OCI-LY3 (cell line): ENCODE measurements at regions not wholly inside any gene's neighbourhood (a gene's known extent, or its start where the extent isn't known, plus 50 kb on each side); places are given as distances from the start of the nearest gene placed in this dataset.

ENCODE experiments used
- EZH2phosphoT487 ChIP-seq: fragments of 200-600 bp; shearing (Covaris generic); IDR thresholded peaks from 2 replicates; pipeline ENCODE4 v1.6.1; 2018; ENCODE audit warnings: antibody characterized with exemption, mixed run types, low read depth
- TF ChIP-seq, protein P1 (sequence below): fragments of 200-600, 300-600 bp; sonication (generic); IDR thresholded peaks from 2 replicates; pipeline ENCODE4 v1.5.1; 2014; ENCODE audit warnings: antibody characterized with exemption, low read length, low read depth

- TF ChIP-seq, protein P1, sequence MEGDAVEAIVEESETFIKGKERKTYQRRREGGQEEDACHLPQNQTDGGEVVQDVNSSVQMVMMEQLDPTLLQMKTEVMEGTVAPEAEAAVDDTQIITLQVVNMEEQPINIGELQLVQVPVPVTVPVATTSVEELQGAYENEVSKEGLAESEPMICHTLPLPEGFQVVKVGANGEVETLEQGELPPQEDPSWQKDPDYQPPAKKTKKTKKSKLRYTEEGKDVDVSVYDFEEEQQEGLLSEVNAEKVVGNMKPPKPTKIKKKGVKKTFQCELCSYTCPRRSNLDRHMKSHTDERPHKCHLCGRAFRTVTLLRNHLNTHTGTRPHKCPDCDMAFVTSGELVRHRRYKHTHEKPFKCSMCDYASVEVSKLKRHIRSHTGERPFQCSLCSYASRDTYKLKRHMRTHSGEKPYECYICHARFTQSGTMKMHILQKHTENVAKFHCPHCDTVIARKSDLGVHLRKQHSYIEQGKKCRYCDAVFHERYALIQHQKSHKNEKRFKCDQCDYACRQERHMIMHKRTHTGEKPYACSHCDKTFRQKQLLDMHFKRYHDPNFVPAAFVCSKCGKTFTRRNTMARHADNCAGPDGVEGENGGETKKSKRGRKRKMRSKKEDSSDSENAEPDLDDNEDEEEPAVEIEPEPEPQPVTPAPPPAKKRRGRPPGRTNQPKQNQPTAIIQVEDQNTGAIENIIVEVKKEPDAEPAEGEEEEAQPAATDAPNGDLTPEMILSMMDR = no peak
- no peak for TF ChIP-seq EZH2phosphoT487
Observed at GRCh38 chr12:4047421-4047820, 174.2 kb upstream of the PARP11 start.
